Lower lobe of right lung (tissue), 2 donors: ENCODE measurements at regions not wholly inside any gene's neighbourhood (a gene's known extent, or its start where the extent isn't known, plus 50 kb on each side); places are given as distances from the start of the nearest gene placed in this dataset.

Source experiments
- ATAC-seq, 2 donors: fragments of 200-7000 bp; cut with Tn5 transposase; one replicate each; pipeline ENCODE4 v1.9.1; 2020 to 2022; ENCODE audit warnings: mild to moderate bottlenecking in 2 of 2, moderate library complexity in 2 of 2
- DNase-seq: peaks from one replicate; pipeline ENCODE4 v3.0.0-alpha.2; 2020
- H3K27ac ChIP-seq: fragments of 200-600 bp; one replicate; pipeline ENCODE4 v1.8.0; 2022
- H3K27me3 ChIP-seq: fragments of 200-600 bp; one replicate; pipeline ENCODE4 v1.8.0; 2022; ENCODE audit warnings: low read depth
- H3K36me3 ChIP-seq: fragments of 200-600 bp; one replicate; pipeline ENCODE4 v1.8.0; 2022; ENCODE audit warnings: mild to moderate bottlenecking
- H3K4me1 ChIP-seq: fragments of 200-600 bp; one replicate; pipeline ENCODE4 v1.8.0; 2022
- H3K4me3 ChIP-seq: fragments of 200-600 bp; one replicate; pipeline ENCODE4 v1.8.0; 2022; ENCODE audit warnings: mild to moderate bottlenecking
- H3K9me3 ChIP-seq: fragments of 200-600 bp; one replicate; pipeline ENCODE4 v1.8.0; 2022
- intact Hi-C: fragments of 100-400 bp; cut with DNase I; formaldehyde crosslinking; loops from one replicate; pipeline ENCODE4 v1.11.0; 2022
- TF ChIP-seq, protein P1 (sequence below): fragments of 200-600 bp; IDR thresholded peaks from one replicate; pipeline ENCODE4 v1.8.0; 2022; ENCODE audit warnings: antibody characterized with exemption, mild to moderate bottlenecking
- donor health status: DM: no; HTN: yes; CAD: no; lungs with severe emphysema.

DNA sequence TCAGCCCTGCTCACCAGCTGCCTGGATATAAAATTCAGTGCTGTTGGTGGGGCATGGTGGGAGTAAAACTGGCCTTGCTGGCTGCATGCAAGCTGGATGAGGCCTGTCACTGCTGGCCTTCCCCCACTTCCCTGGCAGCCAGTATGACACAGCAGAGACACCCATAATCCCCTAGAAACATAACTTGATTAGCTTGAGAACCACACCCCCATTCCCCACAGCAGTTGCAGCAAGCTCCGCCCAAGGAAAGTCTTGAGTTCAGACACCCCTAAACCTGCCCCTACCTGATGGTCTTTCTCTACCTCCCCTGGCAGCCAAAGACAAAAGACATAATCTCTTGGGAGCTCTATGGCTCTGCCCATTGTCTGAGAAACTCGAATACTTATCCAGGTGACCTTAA lies 405.1 kb upstream of the NECTIN3 start:
- Histone ChIP-seq H3K4me3 (no peak overlapping the region), H3K27me3 (no peaks in the 10 kb centered on the region), H3K27ac (no peak overlapping the region), H3K4me1 (no peaks in the 10 kb centered on the region), H3K9me3 (peaks cover 12% of the 10 kb centered on the region), H3K36me3 (no peaks in the 10 kb centered on the region)
- no peak for ATAC-seq
- TF ChIP-seq, protein P1, sequence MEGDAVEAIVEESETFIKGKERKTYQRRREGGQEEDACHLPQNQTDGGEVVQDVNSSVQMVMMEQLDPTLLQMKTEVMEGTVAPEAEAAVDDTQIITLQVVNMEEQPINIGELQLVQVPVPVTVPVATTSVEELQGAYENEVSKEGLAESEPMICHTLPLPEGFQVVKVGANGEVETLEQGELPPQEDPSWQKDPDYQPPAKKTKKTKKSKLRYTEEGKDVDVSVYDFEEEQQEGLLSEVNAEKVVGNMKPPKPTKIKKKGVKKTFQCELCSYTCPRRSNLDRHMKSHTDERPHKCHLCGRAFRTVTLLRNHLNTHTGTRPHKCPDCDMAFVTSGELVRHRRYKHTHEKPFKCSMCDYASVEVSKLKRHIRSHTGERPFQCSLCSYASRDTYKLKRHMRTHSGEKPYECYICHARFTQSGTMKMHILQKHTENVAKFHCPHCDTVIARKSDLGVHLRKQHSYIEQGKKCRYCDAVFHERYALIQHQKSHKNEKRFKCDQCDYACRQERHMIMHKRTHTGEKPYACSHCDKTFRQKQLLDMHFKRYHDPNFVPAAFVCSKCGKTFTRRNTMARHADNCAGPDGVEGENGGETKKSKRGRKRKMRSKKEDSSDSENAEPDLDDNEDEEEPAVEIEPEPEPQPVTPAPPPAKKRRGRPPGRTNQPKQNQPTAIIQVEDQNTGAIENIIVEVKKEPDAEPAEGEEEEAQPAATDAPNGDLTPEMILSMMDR = no peak
- intact Hi-C loops = no loop called here
- no peak for DNase-seq

DNA sequence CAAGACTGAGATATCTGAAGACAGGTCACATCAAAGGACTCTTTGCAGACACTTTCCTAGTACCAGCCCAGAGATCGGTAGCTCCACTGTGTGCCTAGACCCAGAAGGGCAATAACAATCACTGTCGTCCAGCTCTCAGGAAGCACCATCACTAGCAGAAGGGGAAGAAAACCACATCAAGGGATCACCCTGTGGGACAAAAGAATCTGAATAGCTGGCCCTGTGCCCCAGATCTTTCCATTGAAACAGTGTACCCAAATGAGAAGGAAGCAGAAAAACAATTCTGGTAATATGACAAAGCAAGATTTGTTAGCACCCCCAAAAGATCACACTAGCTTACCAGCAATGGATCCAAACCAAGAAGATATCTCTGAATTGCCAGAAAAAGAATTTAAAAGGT lies 404.4 kb upstream of the NECTIN3 start:
- DNase-seq = no peak
- Histone ChIP-seq H3K27ac (no peak overlapping the region), H3K27me3 (no peaks in the 10 kb centered on the region), H3K4me3 (no peak overlapping the region), H3K9me3 (peaks cover 12% of the 10 kb centered on the region), H3K4me1 (no peaks in the 10 kb centered on the region), H3K36me3 (no peaks in the 10 kb centered on the region)
- TF ChIP-seq, protein P1 = no peak
- no peak for ATAC-seq
- intact Hi-C loops = no loop called here

DNA sequence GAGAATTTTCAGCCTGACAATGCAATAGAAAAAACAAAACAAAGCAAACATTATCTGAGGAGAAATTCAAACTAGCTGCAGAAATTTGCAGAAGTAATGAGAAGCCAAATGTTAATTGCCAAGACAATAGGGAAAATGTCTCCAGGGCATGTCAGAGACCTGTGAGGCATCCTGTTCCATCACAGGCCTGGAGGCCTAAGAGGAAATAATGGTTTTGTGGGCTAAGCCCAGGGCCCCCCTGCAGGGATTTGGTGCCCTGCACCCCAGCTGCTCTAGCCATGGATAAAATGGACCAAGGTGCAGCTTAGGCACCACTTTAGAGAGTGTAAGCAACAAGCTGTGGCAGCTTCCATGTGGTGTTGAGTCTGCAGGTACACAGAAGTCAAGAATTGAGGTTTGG lies 401.2 kb upstream of the NECTIN3 start:
- DNase-seq (no peak), ATAC-seq (no peak)
- no peaks in the 10 kb centered on the region for H3K4me1 ChIP-seq
- TF ChIP-seq, protein P1 = no peak
- no peak overlapping the region for H3K4me3 ChIP-seq
- H3K36me3 ChIP-seq = no peaks in the 10 kb centered on the region
- intact Hi-C loops = no loop called here
- no peak overlapping the region for H3K27ac ChIP-seq
- no peaks in the 10 kb centered on the region for H3K27me3 ChIP-seq
- peaks cover 12% of the 10 kb centered on the region for H3K9me3 ChIP-seq

DNA sequence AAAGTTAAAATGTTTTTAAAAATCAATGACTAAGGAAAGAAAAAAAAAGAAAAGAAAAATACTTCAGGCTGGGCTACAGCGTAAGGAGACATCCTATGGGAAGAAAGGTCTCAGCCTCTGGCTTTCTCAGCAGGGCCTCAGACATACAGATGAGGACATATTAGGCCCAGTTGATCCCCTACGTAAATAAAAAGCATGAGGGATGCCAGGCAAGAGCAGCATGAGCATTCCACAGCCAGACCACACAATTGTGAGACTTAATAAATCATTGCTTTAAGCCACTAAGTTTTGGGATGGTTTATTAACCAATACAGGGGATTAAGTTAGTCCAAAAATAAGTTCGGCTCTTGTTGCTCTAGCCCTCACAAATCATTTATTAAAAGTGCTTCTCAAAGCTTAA lies 394.1 kb upstream of the NECTIN3 start:
- H3K27me3 ChIP-seq = no peaks in the 10 kb centered on the region
- no peak overlapping the region for H3K4me3 ChIP-seq
- intact Hi-C loops = no loop called here
- no peaks in the 10 kb centered on the region for H3K4me1 ChIP-seq
- no peaks in the 10 kb centered on the region for H3K9me3 ChIP-seq
- no peak for DNase-seq
- no peak overlapping the region for H3K27ac ChIP-seq
- no peaks in the 10 kb centered on the region for H3K36me3 ChIP-seq
- TF ChIP-seq, protein P1 = no peak
- no peak for ATAC-seq

DNA sequence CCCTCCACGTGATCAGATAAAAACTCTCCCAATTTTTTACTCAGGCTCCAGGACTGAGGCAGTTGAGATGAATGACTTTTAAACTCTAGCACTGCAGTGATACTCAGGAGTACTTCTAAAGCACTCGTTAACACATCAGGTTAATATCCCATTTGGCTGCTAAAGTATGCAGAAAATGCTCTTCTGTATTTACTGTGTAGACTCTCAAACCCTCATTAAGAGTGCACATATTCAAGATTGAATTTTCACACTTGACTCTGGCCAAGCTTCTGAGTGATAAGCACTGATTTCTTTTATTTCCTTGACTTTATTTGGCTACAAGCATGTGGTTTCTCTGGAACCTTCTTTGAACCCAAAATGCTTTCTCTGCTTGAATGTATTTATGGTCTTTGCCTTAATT lies 392.3 kb upstream of the NECTIN3 start:
- Histone ChIP-seq H3K36me3 (no peaks in the 10 kb centered on the region), H3K27me3 (no peaks in the 10 kb centered on the region), H3K4me3 (no peak overlapping the region), H3K9me3 (no peaks in the 10 kb centered on the region), H3K4me1 (no peaks in the 10 kb centered on the region), H3K27ac (no peak overlapping the region)
- intact Hi-C loops = no loop called here
- peak; percentile 80 to 95 for ATAC-seq
- no peak for DNase-seq
- TF ChIP-seq, protein P1 = no peak

DNA sequence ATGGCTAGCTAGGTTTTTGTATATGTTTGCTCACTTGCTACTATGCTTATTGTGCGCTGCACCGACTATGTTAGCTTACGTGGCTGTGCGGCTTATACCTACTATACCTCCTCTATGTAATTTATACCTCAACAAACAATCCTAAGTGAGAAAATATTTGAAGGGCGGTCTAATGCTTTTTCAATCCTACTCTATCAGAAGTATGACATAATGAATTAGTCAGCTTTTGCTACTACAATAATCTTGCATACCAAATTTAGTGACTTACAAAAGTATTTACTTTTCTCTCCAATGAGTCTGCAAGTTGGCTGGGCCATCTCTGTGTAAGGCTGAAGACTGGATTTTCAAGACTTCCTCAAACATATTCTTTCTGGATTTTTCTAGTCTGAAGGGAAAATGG lies 391.2 kb upstream of the NECTIN3 start:
- TF ChIP-seq, protein P1 = no peak
- no peaks in the 10 kb centered on the region for H3K9me3 ChIP-seq
- intact Hi-C loops = no loop called here
- no peak for DNase-seq
- H3K36me3 ChIP-seq = no peaks in the 10 kb centered on the region
- H3K4me1 ChIP-seq = no peaks in the 10 kb centered on the region
- ATAC-seq = peak in 1 of 2 donors; percentile 72
- no peak overlapping the region for H3K4me3 ChIP-seq
- H3K27me3 ChIP-seq = no peaks in the 10 kb centered on the region
- H3K27ac ChIP-seq = no peak overlapping the region
